Neural cell (in vitro differentiated cells): ENCODE measurements at regions not wholly inside any gene's neighbourhood (a gene's known extent, or its start where the extent isn't known, plus 50 kb on each side); places are given as distances from the start of the nearest gene placed in this dataset.

Source experiments
- EP300 ChIP-seq: fragments of 450-650 bp; conservative IDR thresholded peaks from 2 replicates; pipeline ENCODE4 v1.6.1; 2014; ENCODE audit warnings: antibody characterized with exemption, mild to moderate bottlenecking, moderate library complexity; ENCODE audit not compliant: poor library complexity, severe bottlenecking
- MXI1 ChIP-seq: fragments of 450-650 bp; conservative IDR thresholded peaks from 2 replicates; pipeline ENCODE4 v1.6.1; 2014; ENCODE audit warnings: antibody characterized with exemption, mild to moderate bottlenecking; ENCODE audit not compliant: poor library complexity, severe bottlenecking

- TF ChIP-seq MXI1, result no peak
- TF ChIP-seq EP300, result no peak
Observed at GRCh38 chr9:2363781-2364180, 257.8 kb upstream of the VLDLR start.
